IgD-negative memory B cell (primary cell): ENCODE measurements at regions not wholly inside any gene's neighbourhood (a gene's known extent, or its start where the extent isn't known, plus 50 kb on each side); places are given as distances from the start of the nearest gene placed in this dataset.

Source experiments
- H3K27ac Mint-ChIP-seq, 3 donors: one replicate each; pipeline ENCODE4 v1.8.0; 2020 to 2022; ENCODE audit warnings: mild to moderate bottlenecking in 3 of 3, mixed read lengths in 3 of 3, moderate library complexity in 1 of 3
- H3K27me3 Mint-ChIP-seq: one replicate; pipeline ENCODE4 v1.8.0; 2021; ENCODE audit warnings: mixed read lengths
- H3K36me3 Mint-ChIP-seq: one replicate; pipeline ENCODE4 v1.8.0; 2020; ENCODE audit warnings: mild to moderate bottlenecking, mixed read lengths
- H3K4me1 Mint-ChIP-seq, 3 donors: one replicate each; pipeline ENCODE4 v1.8.0; 2020 to 2022; ENCODE audit warnings: mixed read lengths in 3 of 3, mild to moderate bottlenecking in 1 of 3
- H3K4me3 Mint-ChIP-seq, 4 donors: one replicate each; pipeline ENCODE4 v1.8.0; 2020 to 2022; ENCODE audit warnings: mild to moderate bottlenecking in 4 of 4, mixed read lengths in 4 of 4, moderate library complexity in 3 of 4
- H3K9me3 Mint-ChIP-seq, 3 donors: one replicate each; pipeline ENCODE4 v1.8.0; 2020 to 2021; ENCODE audit warnings: mixed read lengths in 3 of 3, mild to moderate bottlenecking in 1 of 3

DNA sequence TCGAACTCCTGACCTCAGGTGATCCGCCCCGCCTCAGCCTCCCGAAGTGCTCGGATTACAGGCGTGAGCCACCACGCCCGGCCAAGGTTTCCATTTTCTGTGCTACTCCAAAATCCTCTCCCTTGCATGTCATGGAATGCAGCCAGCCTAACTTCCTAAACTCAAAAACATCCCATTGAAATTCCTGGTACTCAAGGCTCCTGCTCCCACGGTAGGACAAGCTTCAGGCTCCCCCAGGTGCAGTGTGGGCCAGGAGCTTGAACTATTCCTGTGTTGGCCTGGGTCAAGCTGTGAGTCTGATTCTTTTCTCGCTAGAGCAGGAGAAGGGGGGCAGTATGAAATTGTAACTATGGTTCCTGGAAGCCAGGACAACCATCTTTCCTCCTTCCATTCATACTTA is 97.1 kb downstream of the RPL27A start:
- Mint-ChIP-seq H3K9me3 (no peaks in the 10 kb centered on the region), H3K27ac (no peak overlapping the region), H3K27me3 (peaks cover 15% of the 10 kb centered on the region), H3K4me3 (no peak overlapping the region), H3K36me3 (no peaks in the 10 kb centered on the region), H3K4me1 (peaks cover 0 to 4% (median 0%) of the 10 kb centered on the region in 3 donors)

DNA sequence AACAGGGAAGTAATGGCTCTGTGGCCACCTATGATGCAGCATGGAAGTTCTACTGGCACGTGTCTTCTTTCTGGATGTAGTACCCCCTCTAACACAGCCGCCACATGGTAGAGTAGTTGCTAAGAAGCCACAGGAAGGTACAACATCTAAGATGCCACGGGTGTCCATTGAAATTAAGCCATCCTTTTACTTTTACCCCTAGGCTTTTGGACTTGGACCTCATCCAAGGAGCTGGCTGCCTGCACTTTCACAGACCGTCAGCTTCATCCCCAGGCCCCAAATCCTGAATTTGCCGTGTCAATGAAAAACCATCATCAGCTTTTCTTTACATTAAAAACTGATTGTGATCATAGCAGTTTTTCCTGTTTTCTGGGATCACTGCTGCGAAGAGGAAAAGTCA is 102.4 kb downstream of the RPL27A start:
- no peak overlapping the region for H3K27ac Mint-ChIP-seq
- peaks cover 1% of the 10 kb centered on the region for H3K36me3 Mint-ChIP-seq
- H3K4me3 Mint-ChIP-seq, result no peak overlapping the region
- H3K4me1 Mint-ChIP-seq, result peaks cover 0 to 2% (median 0%) of the 10 kb centered on the region in 3 donors
- H3K27me3 Mint-ChIP-seq, result peaks cover 12% of the 10 kb centered on the region
- H3K9me3 Mint-ChIP-seq, result no peaks in the 10 kb centered on the region

DNA sequence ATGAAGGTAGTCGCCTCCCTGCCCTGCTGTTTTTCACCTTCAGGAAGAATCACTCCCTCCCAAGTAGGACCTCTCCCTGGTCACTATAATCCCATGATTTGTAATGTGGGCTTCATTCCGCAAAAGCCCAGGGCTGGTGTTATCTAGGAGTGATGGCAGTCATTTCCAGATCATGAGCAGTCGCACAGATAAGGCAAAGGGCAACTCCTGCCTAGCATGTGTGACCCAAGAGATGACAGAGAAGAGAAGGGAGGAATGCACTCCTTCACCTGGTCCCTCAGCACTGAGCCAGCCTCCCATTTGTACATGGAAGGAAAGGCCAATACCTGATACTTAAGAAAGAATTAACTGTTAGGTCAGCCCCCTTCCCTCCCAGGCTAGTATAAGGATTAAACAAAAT is 102.9 kb downstream of the RPL27A start:
- peaks cover 12% of the 10 kb centered on the region for H3K27me3 Mint-ChIP-seq
- peaks cover 0 to 2% (median 0%) of the 10 kb centered on the region in 3 donors for H3K4me1 Mint-ChIP-seq
- no peak overlapping the region for H3K27ac Mint-ChIP-seq

DNA sequence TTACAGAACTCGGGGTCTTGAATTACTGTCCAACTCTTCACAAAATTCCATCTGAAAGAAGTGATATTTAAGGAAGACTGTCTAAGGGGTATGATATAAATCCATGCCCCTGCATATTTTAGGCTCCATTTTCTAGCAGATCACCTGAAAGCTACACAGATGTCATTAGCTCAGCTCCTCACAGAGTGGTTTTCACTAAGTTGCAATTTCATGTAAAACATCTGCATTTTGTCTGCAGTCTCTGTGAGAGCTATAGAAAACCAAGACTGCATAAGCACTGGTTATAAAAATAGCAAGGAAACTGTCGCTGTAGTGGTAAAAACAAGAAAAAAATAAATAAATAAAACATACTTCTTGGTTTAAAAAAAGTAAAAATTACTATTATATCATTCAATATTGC is 103.4 kb downstream of the RPL27A start:
- H3K9me3 Mint-ChIP-seq, result no peaks in the 10 kb centered on the region
- no peak overlapping the region for H3K27ac Mint-ChIP-seq
- H3K36me3 Mint-ChIP-seq, result peaks cover 1% of the 10 kb centered on the region
- peaks cover 9% of the 10 kb centered on the region for H3K27me3 Mint-ChIP-seq
- no peak overlapping the region for H3K4me3 Mint-ChIP-seq
- peaks cover 0 to 2% (median 0%) of the 10 kb centered on the region in 3 donors for H3K4me1 Mint-ChIP-seq

More for the DNA sequence above, 102.9 kb downstream of the RPL27A start:
- Mint-ChIP-seq H3K9me3 (no peaks in the 10 kb centered on the region), H3K36me3 (peaks cover 1% of the 10 kb centered on the region), H3K4me3 (no peak overlapping the region)

DNA sequence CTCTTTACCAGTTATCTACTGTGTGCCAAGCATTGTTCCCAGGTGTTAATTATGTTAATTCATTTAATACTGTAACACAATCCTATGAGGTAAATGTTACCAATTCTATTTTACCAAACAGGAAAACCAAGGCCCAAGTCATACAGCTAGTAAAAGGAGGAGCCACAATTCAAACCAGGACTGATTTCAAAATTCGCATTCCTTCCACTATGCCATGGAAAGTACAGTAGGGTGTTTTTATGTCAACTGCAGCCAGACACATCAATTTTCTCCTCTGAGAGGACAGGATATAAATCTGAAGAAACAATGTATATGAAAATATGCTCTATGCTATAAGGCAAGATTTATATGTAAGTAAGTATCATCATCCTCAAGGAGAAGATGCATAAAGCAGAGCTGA is 104.3 kb downstream of the RPL27A start:
- Mint-ChIP-seq H3K4me1 (peaks cover 0 to 2% (median 0%) of the 10 kb centered on the region in 3 donors), H3K9me3 (no peaks in the 10 kb centered on the region), H3K27ac (no peak overlapping the region), H3K36me3 (peaks cover 1% of the 10 kb centered on the region), H3K4me3 (no peak overlapping the region), H3K27me3 (no peaks in the 10 kb centered on the region)

DNA sequence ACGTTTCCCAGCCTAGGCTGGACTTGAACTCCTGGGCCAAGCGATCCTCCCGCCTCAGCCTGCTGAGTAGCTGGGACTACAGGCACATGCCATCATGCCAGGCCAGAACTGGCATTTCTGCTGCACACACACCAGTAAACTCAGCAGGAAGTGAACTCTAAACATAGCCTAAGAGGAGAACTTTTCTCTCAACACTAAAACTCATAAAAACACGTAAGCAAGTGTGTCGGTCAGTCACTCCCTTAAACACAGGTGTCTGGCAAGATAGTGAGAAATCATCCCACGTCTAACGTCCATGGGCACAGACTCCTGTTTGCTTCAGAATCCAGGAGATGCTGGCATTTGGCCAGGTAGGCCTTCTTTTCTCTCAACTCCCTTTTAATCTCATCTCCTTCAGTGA is 104.8 kb downstream of the RPL27A start:
- Mint-ChIP-seq H3K4me3 (no peak overlapping the region), H3K36me3 (peaks cover 1% of the 10 kb centered on the region), H3K27ac (no peak overlapping the region), H3K4me1 (peaks cover 0 to 2% (median 0%) of the 10 kb centered on the region in 3 donors), H3K27me3 (no peaks in the 10 kb centered on the region), H3K9me3 (no peaks in the 10 kb centered on the region)

DNA sequence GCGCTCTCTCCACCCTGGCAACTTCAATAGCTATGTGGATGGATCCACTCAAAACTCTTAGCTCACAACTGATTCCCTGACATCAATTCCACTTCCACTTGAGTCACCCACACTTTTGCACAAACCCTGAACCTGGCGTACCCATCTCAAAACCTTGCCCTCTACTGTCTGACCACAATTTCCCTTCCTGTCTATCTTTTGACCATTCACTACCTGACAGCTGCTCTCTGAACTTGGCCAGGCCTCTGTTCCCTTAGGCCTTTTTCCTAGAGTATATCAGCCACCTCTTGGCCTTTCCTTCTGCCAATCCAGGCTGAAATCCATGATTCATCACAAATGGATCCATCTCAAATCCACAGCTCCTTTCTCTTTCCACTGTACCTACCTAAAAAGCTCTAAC is 106.0 kb downstream of the RPL27A start:
- peaks cover 0 to 2% (median 0%) of the 10 kb centered on the region in 3 donors for H3K4me1 Mint-ChIP-seq
- H3K4me3 Mint-ChIP-seq, result peak overlapping the region in 1 of 4 donors; percentile 14
- no peaks in the 10 kb centered on the region for H3K9me3 Mint-ChIP-seq
- H3K36me3 Mint-ChIP-seq, result peaks cover 1% of the 10 kb centered on the region
- H3K27ac Mint-ChIP-seq, result no peak overlapping the region
- H3K27me3 Mint-ChIP-seq, result no peaks in the 10 kb centered on the region

DNA sequence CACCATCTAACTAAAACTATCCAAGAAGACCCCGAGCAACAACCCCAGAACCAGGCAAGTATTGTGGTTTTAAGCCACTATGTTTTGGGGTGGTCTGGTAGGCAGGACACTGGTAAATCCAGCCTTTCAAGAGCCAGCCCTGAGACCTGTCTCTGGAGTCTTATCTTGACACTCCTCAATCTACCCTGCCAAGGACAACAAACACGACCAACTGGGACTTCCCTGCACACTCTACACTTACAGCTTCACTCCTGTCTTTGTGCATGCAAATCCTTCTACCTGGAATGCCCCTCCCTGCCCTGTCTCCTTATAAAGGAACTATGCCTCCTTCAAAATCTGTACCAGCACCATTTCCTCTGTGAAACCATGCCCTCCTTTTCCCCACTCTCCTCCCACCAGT is 107.3 kb downstream of the RPL27A start:
- Mint-ChIP-seq H3K9me3 (no peaks in the 10 kb centered on the region), H3K36me3 (peaks cover 1% of the 10 kb centered on the region), H3K27me3 (no peaks in the 10 kb centered on the region), H3K4me1 (peaks cover 0 to 2% (median 0%) of the 10 kb centered on the region in 3 donors), H3K4me3 (no peak overlapping the region), H3K27ac (no peak overlapping the region)

DNA sequence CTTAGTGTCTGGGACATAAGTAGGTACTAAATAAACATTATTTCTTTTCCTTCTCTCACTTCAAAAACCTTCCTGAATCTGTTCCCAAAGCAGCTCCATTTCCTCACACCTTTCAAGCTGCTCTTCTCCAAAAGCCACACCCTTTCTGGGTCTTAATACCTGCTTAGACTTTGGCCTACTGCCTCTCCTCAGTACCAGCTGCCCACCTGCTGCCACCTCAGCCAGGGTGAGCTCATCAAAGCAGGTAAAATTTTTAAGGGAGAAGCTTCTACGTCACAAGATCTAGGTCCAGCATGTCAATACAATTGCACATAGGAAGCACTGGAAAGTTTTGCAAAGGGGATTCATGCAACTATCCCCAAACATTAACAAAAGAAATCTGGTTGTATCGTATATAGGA is 108.4 kb downstream of the RPL27A start:
- Mint-ChIP-seq H3K9me3 (no peaks in the 10 kb centered on the region), H3K36me3 (peaks cover 1% of the 10 kb centered on the region), H3K27ac (no peak overlapping the region), H3K27me3 (peaks cover 3% of the 10 kb centered on the region), H3K4me3 (no peak overlapping the region), H3K4me1 (peaks cover 0 to 2% (median 0%) of the 10 kb centered on the region in 3 donors)

DNA sequence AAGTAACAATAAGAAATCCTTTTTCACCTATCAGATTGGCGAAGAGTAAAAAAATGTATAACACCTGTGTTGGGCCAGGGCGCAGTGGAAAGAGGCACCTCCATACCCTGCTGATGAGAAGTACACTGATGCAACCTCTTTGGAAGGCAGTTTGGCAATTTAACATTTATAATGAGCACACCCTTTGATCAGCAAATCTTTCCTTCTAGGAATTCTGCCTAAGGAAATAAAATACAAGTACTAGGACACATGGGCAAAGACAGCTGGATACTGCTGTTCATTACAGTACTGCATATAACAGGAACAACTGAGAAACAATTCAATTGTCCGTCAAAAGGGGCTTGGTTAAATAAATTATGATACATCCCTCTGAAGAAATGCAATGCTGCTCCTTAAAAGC is 110.1 kb downstream of the RPL27A start:
- Mint-ChIP-seq H3K9me3 (no peaks in the 10 kb centered on the region), H3K27ac (no peak overlapping the region), H3K27me3 (peaks cover 3% of the 10 kb centered on the region), H3K4me1 (peaks cover 0 to 2% (median 0%) of the 10 kb centered on the region in 3 donors), H3K4me3 (no peak overlapping the region), H3K36me3 (peaks cover 1% of the 10 kb centered on the region)

DNA sequence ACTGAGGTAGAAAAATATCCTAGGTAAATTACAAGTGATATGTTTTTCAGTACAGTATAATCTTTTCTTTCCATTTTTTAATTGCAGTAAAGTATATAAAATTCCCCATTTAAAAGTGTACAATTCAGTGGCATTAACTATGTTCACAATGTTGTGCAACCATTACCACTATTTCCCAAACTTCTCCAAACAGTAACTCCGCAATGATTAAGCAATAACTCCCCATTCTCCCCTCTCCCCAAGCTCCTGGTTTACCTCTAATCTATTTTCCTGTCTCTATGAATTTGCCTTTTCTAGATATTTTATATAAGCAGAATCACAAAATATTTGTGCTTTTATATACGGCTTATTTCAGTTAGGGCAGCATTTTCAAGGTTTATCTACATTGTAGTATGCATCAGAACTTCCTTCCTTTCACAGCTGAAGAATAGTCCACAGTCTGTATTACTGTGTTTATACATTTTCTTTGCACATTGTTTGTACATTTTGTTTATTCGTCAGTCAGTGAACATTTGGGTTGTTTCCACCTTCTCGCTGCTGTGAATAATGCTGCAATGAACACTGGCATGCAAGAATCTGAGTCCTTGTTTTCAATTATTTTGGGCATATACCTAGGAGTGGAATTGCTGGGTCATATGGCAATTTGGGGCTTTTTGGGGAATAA is 110.7 kb downstream of the RPL27A start:
- Mint-ChIP-seq H3K9me3 (no peaks in the 10 kb centered on the region), H3K4me3 (no peak overlapping the region)

DNA sequence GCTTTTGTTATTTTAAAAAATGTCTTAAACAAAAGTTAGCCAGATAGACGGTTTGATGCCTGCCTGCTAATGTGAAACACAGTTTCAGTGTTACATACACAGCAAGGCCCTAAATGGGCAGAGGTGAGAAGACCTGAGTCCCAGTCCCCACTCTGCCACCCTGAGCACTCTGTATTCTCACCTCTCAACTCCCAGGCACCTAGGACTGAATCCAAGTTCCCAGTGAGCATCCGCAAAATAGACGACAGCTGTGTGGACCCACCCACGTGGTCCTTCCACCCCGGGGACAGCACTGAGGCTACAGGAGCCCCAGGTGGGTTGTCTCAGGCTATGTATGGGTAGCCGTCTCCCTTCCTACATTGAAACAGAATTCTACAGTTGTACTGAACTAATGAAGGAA is 111.5 kb downstream of the RPL27A start:
- Mint-ChIP-seq H3K27me3 (peaks cover 7% of the 10 kb centered on the region), H3K4me1 (no peaks in the 10 kb centered on the region), H3K9me3 (no peaks in the 10 kb centered on the region), H3K36me3 (peaks cover 1% of the 10 kb centered on the region), H3K27ac (no peak overlapping the region), H3K4me3 (no peak overlapping the region)

More for the DNA sequence above, 110.7 kb downstream of the RPL27A start:
- Mint-ChIP-seq H3K36me3 (no peaks in the 10 kb centered on the region), H3K27me3 (peaks cover 7% of the 10 kb centered on the region), H3K4me1 (peaks cover 0 to 2% (median 0%) of the 10 kb centered on the region in 3 donors), H3K27ac (no peak overlapping the region)

DNA sequence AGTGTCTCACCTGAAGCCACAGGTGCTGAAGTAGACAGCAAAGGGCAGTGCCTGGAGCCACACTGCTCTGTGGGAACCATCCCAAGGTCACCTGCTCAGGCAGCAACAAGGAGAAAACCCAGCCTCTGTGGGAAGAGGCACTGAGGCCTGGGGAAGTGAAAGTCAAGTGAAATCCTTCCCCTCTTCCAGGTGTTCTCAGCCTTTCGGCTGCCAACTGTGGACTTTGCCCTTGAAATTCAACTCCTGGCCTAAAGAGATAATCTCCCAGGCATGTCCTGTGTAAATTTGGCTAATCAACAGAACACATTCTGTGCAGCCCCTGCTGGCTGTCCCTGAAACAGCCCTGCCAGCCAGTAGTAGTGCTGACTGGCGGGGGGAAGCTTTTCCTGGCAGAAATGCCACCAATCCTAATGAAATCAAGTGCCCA is 112.1 kb downstream of the RPL27A start:
- peaks cover 7% of the 10 kb centered on the region for H3K27me3 Mint-ChIP-seq
- no peak overlapping the region for H3K27ac Mint-ChIP-seq
- H3K4me3 Mint-ChIP-seq, result no peak overlapping the region
- no peaks in the 10 kb centered on the region for H3K9me3 Mint-ChIP-seq
- H3K36me3 Mint-ChIP-seq, result peaks cover 1% of the 10 kb centered on the region
- no peaks in the 10 kb centered on the region for H3K4me1 Mint-ChIP-seq

DNA sequence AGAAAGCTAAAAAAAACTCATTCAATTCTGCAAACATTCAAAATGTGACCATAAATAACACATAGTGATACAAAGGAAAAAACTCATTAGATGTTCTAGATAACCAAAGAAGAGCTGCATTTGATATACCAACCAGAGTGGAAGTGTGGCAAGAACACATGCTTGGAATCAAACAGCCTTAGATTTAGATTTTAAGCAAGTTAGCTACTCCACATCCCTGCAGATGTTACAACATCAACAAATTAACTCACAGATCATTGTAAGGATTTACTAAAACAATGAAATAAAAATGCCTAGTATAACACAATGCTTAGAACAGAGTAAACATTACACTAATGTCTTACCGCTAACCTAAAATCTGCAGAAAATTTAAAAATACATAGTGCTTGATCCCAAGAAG is 114.0 kb upstream of the AKIP1 start:
- Mint-ChIP-seq H3K4me3 (no peak overlapping the region), H3K36me3 (peaks cover 1% of the 10 kb centered on the region), H3K9me3 (no peaks in the 10 kb centered on the region), H3K27me3 (peaks cover 7% of the 10 kb centered on the region), H3K4me1 (no peaks in the 10 kb centered on the region), H3K27ac (no peak overlapping the region)

DNA sequence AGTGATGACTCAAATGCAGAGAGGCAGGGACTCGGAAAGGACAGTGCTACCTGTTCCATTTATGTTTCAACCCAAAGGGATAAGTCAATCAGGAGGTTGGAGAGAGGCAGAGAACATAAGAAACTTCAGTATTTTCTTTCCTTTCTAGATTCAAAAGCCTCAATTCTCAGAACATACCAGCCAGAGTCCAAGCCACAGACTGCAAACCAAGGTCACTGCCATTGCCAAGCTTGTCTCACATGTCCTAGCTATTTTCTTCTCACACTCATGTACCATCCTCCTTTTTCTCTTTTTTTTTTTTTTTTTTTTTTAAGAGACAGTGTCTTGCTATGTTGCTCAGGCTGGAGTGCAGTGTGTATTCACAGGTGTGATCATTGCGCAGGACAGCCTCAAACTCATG is 111.7 kb upstream of the AKIP1 start:
- Mint-ChIP-seq H3K4me1 (no peaks in the 10 kb centered on the region), H3K27ac (no peak overlapping the region), H3K27me3 (peaks cover 7% of the 10 kb centered on the region), H3K9me3 (no peaks in the 10 kb centered on the region), H3K36me3 (peaks cover 1% of the 10 kb centered on the region), H3K4me3 (no peak overlapping the region)

DNA sequence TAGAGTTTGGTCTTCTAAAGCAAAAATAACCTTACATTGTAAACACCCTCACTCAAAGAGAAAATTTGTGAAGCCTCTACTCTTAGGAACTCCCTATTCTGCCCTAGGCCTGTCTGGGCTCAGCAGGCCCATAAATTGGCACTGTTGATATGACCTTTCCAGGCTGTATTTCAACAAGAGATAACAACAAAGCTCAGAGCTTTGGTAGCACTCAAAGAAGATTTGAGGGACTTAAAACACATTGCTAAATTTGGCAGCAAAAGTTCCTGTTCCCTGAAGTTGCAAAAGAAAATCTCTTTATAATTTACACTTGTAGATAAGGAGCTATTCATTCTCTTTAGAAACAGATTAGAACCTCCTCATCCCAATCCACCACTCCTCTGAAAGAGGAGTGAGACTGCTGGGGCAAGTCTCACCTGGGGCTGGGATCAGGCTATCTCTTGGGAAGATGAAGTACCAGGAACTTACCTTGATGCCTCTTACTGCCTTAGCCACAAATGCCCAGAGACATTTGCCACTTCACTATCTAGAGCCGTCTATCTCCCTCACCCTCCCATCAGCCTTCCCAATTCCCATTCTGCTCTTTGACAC is 110.4 kb upstream of the AKIP1 start:
- Mint-ChIP-seq H3K36me3 (peaks cover 1% of the 10 kb centered on the region), H3K4me1 (no peaks in the 10 kb centered on the region), H3K27ac (no peak overlapping the region), H3K9me3 (no peaks in the 10 kb centered on the region), H3K27me3 (peaks cover 9% of the 10 kb centered on the region), H3K4me3 (no peak overlapping the region)
